H1 (cell line): ENCODE measurements at regions not wholly inside any gene's neighbourhood (a gene's known extent, or its start where the extent isn't known, plus 50 kb on each side); places are given as distances from the start of the nearest gene placed in this dataset.

Experiments used
- CTCF ChIA-PET: fragments of 300-600 bp; sonication (Branson Sonifier 250); formaldehyde crosslinking; loops from one replicate; lab custom pipeline; 2021; ENCODE audit not compliant: partially characterized antibody; lab: Charles Lee
- POLR2A ChIA-PET: fragments of 300-600 bp; sonication (Branson Sonifier 250); formaldehyde crosslinking; loops from one replicate; lab custom pipeline; 2021; ENCODE audit warnings: inconsistent platforms; ENCODE audit not compliant: partially characterized antibody; lab: Charles Lee
- DNase-seq, 2 experiments: peaks; one replicate each; pipeline versions ENCODE4 v3.0.0 to v3.0.0-alpha.2; 2010 to 2022; ENCODE audit warnings: low spot score in 2 of 2, low read depth in 1 of 2, mixed read lengths in 1 of 2
- FAIRE-seq: peaks from 2 replicates; lab custom pipeline; 2011; peaks lifted over from hg19 to GRCh38; lab: Jason Lieb, UNC
- H2AFZ ChIP-seq: 2 replicates; pipeline ENCODE4 v1.8.1; 2012; ENCODE audit warnings: low read length, inconsistent platforms
- H2AK5ac ChIP-seq: 2 replicates; pipeline ENCODE4 v1.6.1; 2013; ENCODE audit warnings: low read depth, low read length
- H2BK120ac ChIP-seq: replicated peaks from 2 replicates; pipeline ENCODE3; 2013; ENCODE audit warnings: low read depth, low read length, inconsistent platforms
- H2BK12ac ChIP-seq: 2 replicates; pipeline ENCODE4 v1.6.1; 2013; ENCODE audit warnings: low read depth, low read length
- H2BK15ac ChIP-seq: 2 replicates; pipeline ENCODE4 v1.6.1; 2013; ENCODE audit warnings: low read length
- H2BK20ac ChIP-seq: 2 replicates; pipeline ENCODE4 v1.6.1; 2013; ENCODE audit warnings: low read length
- H2BK5ac ChIP-seq: 2 replicates; pipeline ENCODE4 v1.6.1; 2013; ENCODE audit warnings: low read depth, low read length
- H3K14ac ChIP-seq: 2 replicates; pipeline ENCODE4 v1.6.1; 2013; ENCODE audit warnings: inconsistent platforms; ENCODE audit not compliant: insufficient read length
- H3K18ac ChIP-seq: 2 replicates; pipeline ENCODE4 v1.6.1; 2013; ENCODE audit warnings: low read length; ENCODE audit errors: extremely low read depth
- H3K23ac ChIP-seq: 2 replicates; pipeline ENCODE4 v1.6.1; 2013; ENCODE audit warnings: inconsistent platforms; ENCODE audit not compliant: insufficient read length
- H3K23me2 ChIP-seq: 2 replicates; pipeline ENCODE4 v1.6.1; 2013; ENCODE audit warnings: low read depth, low read length
- H3K27ac ChIP-seq: 2 replicates; pipeline ENCODE4 v1.6.1; 2011; ENCODE audit warnings: low read depth, low read length, inconsistent platforms
- H3K27me3 ChIP-seq, 4 experiments: replicated peaks in 1 of 4; 1 replicate in 1 of 4; 2 replicates in 3 of 4; pipeline versions ENCODE4 v1.6.1 to v1.8.1; 2011 to 2013; ENCODE audit warnings: low read length in 3 of 4, mild to moderate bottlenecking in 3 of 4, inconsistent platforms in 2 of 4, mixed read lengths in 2 of 4, moderate library complexity in 1 of 4; ENCODE audit not compliant: control insufficient read depth in 3 of 4, insufficient read depth in 3 of 4; ENCODE audit errors: extremely low read depth in 1 of 4
- H3K36me3 ChIP-seq, 4 experiments: 2 replicates each; pipeline versions ENCODE4 v1.6.1 to v1.8.1; 2011 to 2013; ENCODE audit warnings: mild to moderate bottlenecking in 4 of 4, low read length in 3 of 4, moderate library complexity in 2 of 4, control low read depth in 1 of 4, inconsistent platforms in 1 of 4; ENCODE audit not compliant: insufficient read depth in 4 of 4, control insufficient read depth in 2 of 4
- H3K4ac ChIP-seq: replicated peaks from 2 replicates; pipeline ENCODE3; 2013; ENCODE audit warnings: low read length, low read depth, mixed read lengths, inconsistent platforms; ENCODE audit not compliant: insufficient read length
- H3K4me1 ChIP-seq, 4 experiments: replicated peaks in 1 of 4; 1 replicate in 1 of 4; 2 replicates in 3 of 4; pipeline versions ENCODE4 v1.6.1 to v1.8.1; 2011 to 2013; ENCODE audit warnings: low read length in 3 of 4, inconsistent platforms in 2 of 4, mixed read lengths in 1 of 4; ENCODE audit not compliant: insufficient read depth in 4 of 4, control insufficient read depth in 3 of 4
- H3K4me2 ChIP-seq, 2 experiments: 2 replicates each; pipeline versions ENCODE4 v1.6.1 to v1.8.1; 2011 to 2013; ENCODE audit warnings: low read depth in 2 of 2, low read length in 2 of 2, control low read depth in 1 of 2, inconsistent platforms in 1 of 2, mild to moderate bottlenecking in 1 of 2; ENCODE audit not compliant: insufficient read depth in 1 of 2
- H3K4me3 ChIP-seq, 4 experiments: fragments of 200-600, 300-600 bp in 1 of 4; sonication (generic), shearing (Covaris generic), sonication (Bioruptor Twin) in 1 of 4; 2 replicates each; pipeline versions ENCODE4 v1.5.1 to v1.8.1; 2011 to 2016; ENCODE audit warnings: low read length in 4 of 4, low read depth in 3 of 4, control low read depth in 2 of 4, inconsistent platforms in 2 of 4, mild to moderate bottlenecking in 2 of 4, mixed read lengths in 1 of 4, moderate library complexity in 1 of 4; ENCODE audit not compliant: insufficient read depth in 2 of 4; ENCODE audit errors: extremely low read depth in 1 of 4
- H3K56ac ChIP-seq: replicated peaks from 2 replicates; pipeline ENCODE3; 2013; ENCODE audit warnings: low read depth, mild to moderate bottlenecking, mixed read lengths, low read length, inconsistent platforms; ENCODE audit not compliant: insufficient read length
- H3K79me1 ChIP-seq: 2 replicates; pipeline ENCODE4 v1.6.1; 2013; ENCODE audit warnings: low read depth, low read length, control low read depth
- H3K79me2 ChIP-seq, 2 experiments: 2 replicates each; pipeline versions ENCODE4 v1.6.1 to v1.8.1; 2012 to 2013; ENCODE audit warnings: low read length in 2 of 2, mild to moderate bottlenecking in 2 of 2, inconsistent platforms in 1 of 2; ENCODE audit not compliant: insufficient read depth in 2 of 2, control insufficient read depth in 1 of 2
- H3K9ac ChIP-seq, 4 experiments: replicated peaks in 1 of 4; 1 replicate in 1 of 4; 2 replicates in 3 of 4; pipeline versions ENCODE4 v1.6.1 to v1.8.1; 2011 to 2013; ENCODE audit warnings: low read depth in 3 of 4, low read length in 3 of 4, control low read depth in 2 of 4, mild to moderate bottlenecking in 2 of 4, moderate library complexity in 2 of 4, inconsistent platforms in 1 of 4; ENCODE audit errors: extremely low read depth in 1 of 4
- H3K9me3 ChIP-seq, 2 experiments: 2 replicates each; pipeline versions ENCODE4 v1.6.1 to v1.8.1; 2012 to 2013; ENCODE audit warnings: mild to moderate bottlenecking in 2 of 2, moderate library complexity in 2 of 2, control low read depth in 1 of 2, inconsistent platforms in 1 of 2, low read depth in 1 of 2, low read length in 1 of 2, mixed read lengths in 1 of 2; ENCODE audit not compliant: insufficient read depth in 2 of 2
- H4K20me1 ChIP-seq, 2 experiments: replicated peaks in 1 of 2; 2 replicates each; pipeline versions ENCODE3 to v1.8.1; 2011 to 2013; ENCODE audit warnings: inconsistent platforms in 2 of 2, low read length in 2 of 2, mild to moderate bottlenecking in 1 of 2; ENCODE audit not compliant: insufficient read depth in 2 of 2, control insufficient read depth in 1 of 2
- H4K5ac ChIP-seq: 2 replicates; pipeline ENCODE4 v1.6.1; 2013; ENCODE audit warnings: low read length, low read depth, mixed read lengths, inconsistent platforms; ENCODE audit not compliant: insufficient read length
- H4K8ac ChIP-seq: 2 replicates; pipeline ENCODE4 v1.8.0; 2013; ENCODE audit warnings: mild to moderate bottlenecking, moderate library complexity, low read length, inconsistent platforms; ENCODE audit not compliant: insufficient read depth; ENCODE audit errors: extremely low read depth
- H4K91ac ChIP-seq: replicated peaks from 2 replicates; pipeline ENCODE3; 2013; ENCODE audit warnings: low read length, mixed read lengths, inconsistent platforms; ENCODE audit not compliant: insufficient read length
- WGBS, 2 experiments: shearing (Covaris generic) in 1 of 2; methylation state at CpG; one replicate each; pipeline versions ENCODE4 v1.1.6 to v1.1.7; 2013 to 2015; ENCODE audit warnings: low lambda C conversion rate in 2 of 2, mixed read lengths in 2 of 2, inconsistent platforms in 1 of 2, low coverage in 1 of 2, missing lambda C conversion rate in 1 of 2; ENCODE audit not compliant: insufficient replicate concordance in 2 of 2, insufficient coverage in 1 of 2, insufficient read length in 1 of 2; ENCODE audit errors: extremely low coverage in 1 of 2, missing lambda C conversion rate in 1 of 2; 5-methylcytosine and 5-hydroxymethylcytosine counted together

DNA sequence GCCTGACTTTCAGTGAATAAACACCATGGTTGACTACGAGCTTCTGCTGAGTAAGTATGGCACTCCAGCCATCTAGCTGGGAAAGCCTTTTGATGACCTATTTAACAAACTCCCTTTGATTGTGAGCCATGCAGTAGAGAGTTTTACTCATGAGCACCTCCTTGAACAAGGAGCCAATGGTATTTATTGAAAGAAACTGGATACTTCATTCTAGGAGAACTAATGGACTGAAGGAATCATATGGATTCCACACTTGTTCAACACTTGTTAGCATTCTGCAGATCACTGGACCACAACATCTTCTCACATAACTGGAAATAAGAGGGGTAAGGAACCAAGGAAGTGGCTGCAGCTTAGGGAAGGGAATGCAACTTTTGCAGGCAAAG, 320.9 kb upstream of the ETAA1 start:
- H3K9ac ChIP-seq: no peak overlapping the region
- no peak overlapping the region for H4K91ac ChIP-seq
- no peak overlapping the region for H2BK15ac ChIP-seq
- H3K23me2 ChIP-seq: no peaks in the 10 kb centered on the region
- ChIA-PET POLR2A (no interaction called here), CTCF (interaction anchor here (0.6 kb wide), 1 partner anchor 613 kb away, joined by 3 read pairs; no protein-coding TSS in a partner anchor)
- no peak overlapping the region for H4K5ac ChIP-seq
- H3K14ac ChIP-seq: no peak overlapping the region
- H3K4me3 ChIP-seq: no peak overlapping the region
- H3K36me3 ChIP-seq: peaks cover 0 to 2% (median 0%) of the 10 kb centered on the region in 4 experiments; a peak in 2 of 8 replicates
- H2BK5ac ChIP-seq: no peak overlapping the region
- no peak overlapping the region for H3K4ac ChIP-seq
- FAIRE-seq (no peak), DNase-seq (no peak)
- no peak overlapping the region for H2AK5ac ChIP-seq
- no peaks in the 10 kb centered on the region for H3K79me2 ChIP-seq
- H4K20me1 ChIP-seq: no peaks in the 10 kb centered on the region
- H2AFZ ChIP-seq: no peak overlapping the region
- no peaks in the 10 kb centered on the region for H3K79me1 ChIP-seq
- H3K9me3 ChIP-seq: peaks cover 0 to 7% of the 10 kb centered on the region in 2 experiments; a peak in 1 of 4 replicates
- no peak overlapping the region for H3K56ac ChIP-seq
- no peak overlapping the region for H3K4me2 ChIP-seq
- no peak overlapping the region for H2BK20ac ChIP-seq
- H2BK12ac ChIP-seq: no peak overlapping the region
- no peak overlapping the region for H2BK120ac ChIP-seq
- peaks cover 0 to 1% (median 0%) of the 10 kb centered on the region in 4 experiments; a peak in 1 of 7 replicates for H3K27me3 ChIP-seq
- WGBS, 2 experiments: 89% methylated on average over 1 of the region's 1 CpG; no CpG with 5 or more reads in 1 of the 2 experiments
- H3K18ac ChIP-seq: no peak overlapping the region
- no peak overlapping the region for H4K8ac ChIP-seq
- H3K4me1 ChIP-seq: no peaks in the 10 kb centered on the region
- no peak overlapping the region for H3K23ac ChIP-seq
- H3K27ac ChIP-seq: no peak overlapping the region
